22Rv1 (cell line): ENCODE measurements at regions not wholly inside any gene's neighbourhood (a gene's known extent, or its start where the extent isn't known, plus 50 kb on each side); places are given as distances from the start of the nearest gene placed in this dataset.

Experiments
- H3K27ac ChIP-seq: fragments of 450-650 bp; 2 replicates; pipeline ENCODE4 v1.5.1; 2017
- ZFX ChIP-seq: fragments of 450-650 bp; IDR thresholded peaks from 2 replicates; pipeline ENCODE4 v1.6.1; 2017; ENCODE audit warnings: antibody characterized with exemption, borderline replicate concordance
- TF ChIP-seq, protein P1 (sequence below): fragments of 450-650 bp; IDR thresholded peaks from 2 replicates; pipeline ENCODE4 v1.5.1; 2017; ENCODE audit warnings: mild to moderate bottlenecking

DNA sequence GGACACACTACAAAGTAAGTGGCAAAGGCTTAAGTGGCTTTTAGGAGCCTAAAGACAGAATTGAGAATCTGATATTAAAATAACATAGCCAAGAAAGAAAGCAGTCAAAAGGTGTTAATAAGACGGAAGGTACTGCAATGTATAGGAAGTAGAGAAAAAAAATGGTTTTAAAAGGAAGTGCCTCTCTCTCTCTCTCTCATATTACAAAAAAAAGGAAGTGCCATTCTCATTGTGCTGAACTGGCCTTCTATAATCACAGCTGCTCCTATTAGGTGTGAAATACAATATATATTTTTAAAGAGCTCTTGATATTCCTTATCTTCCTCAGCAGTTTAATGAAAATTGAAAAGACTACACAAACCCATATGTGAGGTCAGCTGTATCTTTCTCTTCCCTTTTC, 199.4 kb upstream of the NPVF start:
- TF ChIP-seq, protein P1, sequence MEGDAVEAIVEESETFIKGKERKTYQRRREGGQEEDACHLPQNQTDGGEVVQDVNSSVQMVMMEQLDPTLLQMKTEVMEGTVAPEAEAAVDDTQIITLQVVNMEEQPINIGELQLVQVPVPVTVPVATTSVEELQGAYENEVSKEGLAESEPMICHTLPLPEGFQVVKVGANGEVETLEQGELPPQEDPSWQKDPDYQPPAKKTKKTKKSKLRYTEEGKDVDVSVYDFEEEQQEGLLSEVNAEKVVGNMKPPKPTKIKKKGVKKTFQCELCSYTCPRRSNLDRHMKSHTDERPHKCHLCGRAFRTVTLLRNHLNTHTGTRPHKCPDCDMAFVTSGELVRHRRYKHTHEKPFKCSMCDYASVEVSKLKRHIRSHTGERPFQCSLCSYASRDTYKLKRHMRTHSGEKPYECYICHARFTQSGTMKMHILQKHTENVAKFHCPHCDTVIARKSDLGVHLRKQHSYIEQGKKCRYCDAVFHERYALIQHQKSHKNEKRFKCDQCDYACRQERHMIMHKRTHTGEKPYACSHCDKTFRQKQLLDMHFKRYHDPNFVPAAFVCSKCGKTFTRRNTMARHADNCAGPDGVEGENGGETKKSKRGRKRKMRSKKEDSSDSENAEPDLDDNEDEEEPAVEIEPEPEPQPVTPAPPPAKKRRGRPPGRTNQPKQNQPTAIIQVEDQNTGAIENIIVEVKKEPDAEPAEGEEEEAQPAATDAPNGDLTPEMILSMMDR: no peak
- TF ChIP-seq ZFX: no peak
- H3K27ac ChIP-seq: no peak overlapping the region

DNA sequence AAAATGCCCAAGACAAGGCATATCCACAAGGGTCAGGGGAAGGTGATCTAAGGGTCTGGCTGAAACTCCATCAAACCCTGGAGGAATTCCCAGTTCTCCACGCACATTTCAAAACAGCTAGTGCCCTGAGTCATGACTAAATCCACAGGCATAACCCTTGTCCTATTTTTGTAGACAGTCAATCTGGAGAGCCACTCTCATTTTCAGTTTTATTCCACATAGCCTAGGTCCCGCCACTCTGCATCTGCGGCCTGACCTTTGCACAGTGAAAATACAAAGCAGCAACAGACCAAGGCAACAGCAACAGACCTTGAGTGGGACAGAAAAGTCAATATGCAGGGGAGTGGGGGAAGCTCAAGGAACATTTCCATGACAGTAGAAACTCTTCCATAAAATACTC, 201.4 kb upstream of the NPVF start:
- TF ChIP-seq, protein P1: no peak
- TF ChIP-seq ZFX: no peak
- no peak overlapping the region for H3K27ac ChIP-seq

DNA sequence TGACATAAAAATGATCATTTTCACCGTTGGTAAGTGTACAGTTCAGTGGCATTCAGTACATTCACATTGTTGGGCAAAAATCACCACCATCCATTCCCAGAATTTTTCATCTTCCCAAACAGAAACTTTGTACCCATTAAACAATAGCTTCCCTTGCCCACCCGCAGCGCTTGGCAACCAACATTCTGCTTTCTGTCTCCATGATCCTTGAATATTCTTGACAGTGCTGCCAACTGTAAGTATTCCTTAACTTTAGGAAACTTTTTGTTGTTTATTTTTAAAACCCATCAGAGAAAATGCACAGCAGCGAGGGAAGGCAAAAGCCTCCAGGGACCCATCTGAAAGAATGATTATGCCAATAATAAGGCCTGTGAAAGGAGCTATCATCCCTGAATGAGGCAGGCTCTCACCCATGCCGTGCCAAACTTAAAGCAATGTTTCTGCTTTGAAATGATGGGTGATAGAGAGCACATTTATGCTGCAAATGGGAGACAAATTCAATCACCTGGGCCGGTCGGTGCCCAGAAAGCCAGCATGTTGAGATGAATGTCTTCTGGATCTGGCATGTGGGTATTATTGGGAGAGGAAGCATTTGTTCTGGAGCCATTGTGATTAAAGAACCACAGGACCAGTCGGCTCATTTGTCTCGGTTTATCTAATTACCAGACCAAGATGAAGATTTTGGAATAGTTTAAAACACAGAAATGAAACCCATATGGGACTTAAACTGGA, 202.1 kb upstream of the NPVF start:
- TF ChIP-seq ZFX: no peak
- TF ChIP-seq, protein P1: no peak
- H3K27ac ChIP-seq: no peak overlapping the region

DNA sequence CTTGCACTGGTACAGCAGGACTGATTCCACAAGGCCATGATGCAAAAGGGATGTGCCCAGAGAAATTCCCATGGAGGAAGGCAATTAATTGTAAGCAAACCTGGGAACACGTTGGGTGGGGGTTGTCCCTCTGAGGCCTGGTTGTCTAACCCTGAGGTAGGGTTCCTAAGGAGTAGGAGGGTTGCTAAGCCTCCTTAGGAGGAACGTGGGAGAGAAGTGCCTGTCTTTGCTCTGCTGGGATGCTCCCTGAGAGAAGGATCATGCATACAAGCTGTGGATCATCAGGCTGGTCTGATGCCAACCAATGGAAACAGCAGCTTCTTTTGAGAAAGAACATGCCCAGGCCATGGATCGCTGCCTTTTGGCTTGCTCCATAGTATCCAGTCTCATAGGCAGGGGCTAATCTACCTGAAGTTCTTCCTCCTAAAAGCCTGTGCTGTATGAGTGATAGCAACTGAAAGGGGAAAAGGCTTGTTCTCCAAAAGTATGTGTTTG, 203.7 kb upstream of the NPVF start:
- no peak for TF ChIP-seq ZFX
- TF ChIP-seq, protein P1: no peak
- no peak overlapping the region for H3K27ac ChIP-seq

DNA sequence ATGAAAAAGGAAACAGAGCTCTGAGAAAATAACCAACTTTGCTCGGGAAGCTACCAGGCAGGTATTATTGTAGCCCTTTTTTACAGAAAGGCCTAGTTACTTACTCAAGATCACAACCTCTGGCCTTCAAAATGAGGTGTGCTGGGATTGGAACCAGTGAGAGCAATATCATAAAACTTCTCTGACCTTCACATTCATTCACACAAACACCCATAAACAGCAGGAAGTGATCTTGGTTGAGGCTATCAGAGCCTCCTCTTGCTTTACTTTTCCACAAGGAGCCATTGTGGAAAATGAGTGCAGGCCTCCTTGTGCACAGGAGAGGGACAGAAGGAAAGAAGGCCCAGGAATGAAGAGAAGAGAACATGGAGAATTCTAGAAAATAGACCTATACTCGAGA, 204.5 kb upstream of the NPVF start:
- H3K27ac ChIP-seq: no peak overlapping the region
- TF ChIP-seq, protein P1: no peak
- no peak for TF ChIP-seq ZFX

DNA sequence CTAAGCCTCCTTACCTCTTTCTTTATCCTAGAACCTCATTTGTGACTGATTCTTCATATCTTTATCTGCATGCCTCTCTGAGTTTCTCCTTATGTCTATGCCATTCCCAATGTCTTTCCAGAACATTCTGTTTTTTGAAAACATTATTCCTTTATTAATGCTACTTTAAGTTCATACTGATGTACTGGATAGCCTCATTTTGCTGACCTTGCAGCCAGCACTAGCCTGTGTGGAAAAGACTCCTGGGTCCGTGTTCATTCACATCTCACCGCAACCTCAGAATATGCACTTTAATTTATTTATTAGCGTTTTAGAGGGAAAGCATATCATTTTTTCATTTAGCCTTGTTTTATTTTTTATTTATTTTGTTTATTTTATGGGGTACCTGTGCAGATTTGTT, 208.1 kb upstream of the NPVF start:
- TF ChIP-seq ZFX: no peak
- TF ChIP-seq, protein P1: no peak
- no peak overlapping the region for H3K27ac ChIP-seq

DNA sequence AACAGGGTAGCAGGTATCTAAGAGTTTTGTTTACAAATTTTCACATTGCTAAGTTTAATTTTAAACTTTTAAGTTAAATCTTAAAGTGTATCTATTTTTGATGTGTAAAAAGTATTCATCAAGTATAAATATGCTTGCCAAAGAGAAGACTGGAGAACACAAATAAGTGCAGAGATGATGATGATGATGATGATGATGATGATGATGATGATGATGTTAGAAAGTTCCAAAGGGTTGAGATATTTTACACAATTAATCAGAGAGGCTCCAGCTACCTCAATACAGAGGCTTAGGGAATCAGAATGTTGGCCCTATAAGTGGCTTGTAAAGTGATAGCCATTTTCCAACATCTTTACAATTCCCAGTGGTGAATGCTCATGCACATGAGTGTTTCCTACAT, 209.0 kb upstream of the NPVF start:
- TF ChIP-seq, protein P1: no peak
- no peak for TF ChIP-seq ZFX
- H3K27ac ChIP-seq: no peak overlapping the region
